ENCODE measurements at regions not wholly inside any gene's neighbourhood (a gene's known extent, or its start where the extent isn't known, plus 50 kb on each side); places are given as distances from the start of the nearest gene placed in this dataset.

DNA sequence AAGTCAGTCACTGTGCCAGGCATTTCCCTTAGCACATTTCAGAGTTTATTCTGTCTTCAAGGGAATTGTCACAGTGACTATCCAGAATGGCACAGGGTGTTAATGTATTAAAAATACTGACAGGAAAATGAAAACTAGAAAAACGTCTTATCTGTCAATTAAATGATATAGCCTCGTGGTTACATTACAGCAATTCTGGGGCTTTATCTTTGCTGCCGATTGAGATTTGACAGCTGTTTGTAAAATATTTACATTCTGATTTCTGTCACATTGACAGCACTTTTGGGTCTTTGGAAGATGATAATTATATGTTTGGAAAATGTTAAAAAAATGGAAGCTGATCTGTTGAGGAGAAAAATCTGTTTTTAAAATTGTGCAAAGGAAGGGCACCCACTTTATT, 250.0 kb downstream of the CHRM3 start:
- no peaks in the 10 kb centered on the region for H3K79me2 ChIP-seq (ENCODE audit: control insufficient read depth, insufficient read depth, low read length)
- no peaks in the 10 kb centered on the region for H3K9me1 ChIP-seq (ENCODE audit: control insufficient read depth, insufficient read depth, low read length)
- CTCF ChIA-PET (ENCODE audit: low intra/inter-chr PET ratio), result no interaction called here
- no peak overlapping the region for H3K4me3 ChIP-seq
- no peak overlapping the region for H3K9ac ChIP-seq (ENCODE audit: insufficient read depth in 1 of 2, low read depth in 2 of 2, low read length in 2 of 2)
- H3K4me1 ChIP-seq (replicated peaks in 1 of 2; ENCODE audit: control insufficient read depth in 2 of 2, insufficient read depth in 2 of 2, low read length in 2 of 2), result no peaks in the 10 kb centered on the region
- H3K27me3 ChIP-seq (ENCODE audit: control insufficient read depth in 2 of 2, insufficient read depth in 2 of 2, low read length in 2 of 2), result no peaks in the 10 kb centered on the region
- no TSS peak for BruUV-seq (replicated peaks)
- in situ Hi-C loops (cut with MboI), result no loop called here
- H3K4me2 ChIP-seq (ENCODE audit: insufficient read depth, low read length), result no peak overlapping the region
- intact Hi-C loops (cut with micrococcal nuclease), result no loop called here
- DNase-seq (ENCODE audit: extremely low read depth in 1 of 4, low spot score in 3 of 4), result no peak
- POLR2A ChIA-PET, result no interaction called here
- no peaks in the 10 kb centered on the region for H4K20me1 ChIP-seq (replicated peaks; ENCODE audit: control insufficient read depth, insufficient read depth, low read length)
- no peak overlapping the region for H2AFZ ChIP-seq (ENCODE audit: low read depth, low read length)
- no peak overlapping the region for H3K27ac ChIP-seq (ENCODE audit: extremely low read depth, low read depth, low read length)
- ATAC-seq, result no peak
- FAIRE-seq, result no peak
- H3K36me3 ChIP-seq (ENCODE audit: control insufficient read depth, insufficient read depth, low read length), result no peaks in the 10 kb centered on the region
- 0% methylated on average over 3 of the region's 3 CpGs for WGBS (ENCODE audit: insufficient coverage, low coverage, missing lambda C conversion rate)
- H3K9me3 ChIP-seq (replicated peaks; ENCODE audit: control insufficient read depth, insufficient read depth, low read depth, low read length), result 0 out of 2 replicates have a peak, but pooled peaks cover 2% of the 10 kb centered on the region
- TF ChIP-seq ZKSCAN3 (CRISPR knock-in tag; IDR thresholded peaks at IDR 0.05), result no peak
- no peak for TF ChIP-seq ZKSCAN1 (IDR thresholded peaks at IDR 0.05; ENCODE audit: low read depth, low read length)
- TF ChIP-seq, protein P1, sequence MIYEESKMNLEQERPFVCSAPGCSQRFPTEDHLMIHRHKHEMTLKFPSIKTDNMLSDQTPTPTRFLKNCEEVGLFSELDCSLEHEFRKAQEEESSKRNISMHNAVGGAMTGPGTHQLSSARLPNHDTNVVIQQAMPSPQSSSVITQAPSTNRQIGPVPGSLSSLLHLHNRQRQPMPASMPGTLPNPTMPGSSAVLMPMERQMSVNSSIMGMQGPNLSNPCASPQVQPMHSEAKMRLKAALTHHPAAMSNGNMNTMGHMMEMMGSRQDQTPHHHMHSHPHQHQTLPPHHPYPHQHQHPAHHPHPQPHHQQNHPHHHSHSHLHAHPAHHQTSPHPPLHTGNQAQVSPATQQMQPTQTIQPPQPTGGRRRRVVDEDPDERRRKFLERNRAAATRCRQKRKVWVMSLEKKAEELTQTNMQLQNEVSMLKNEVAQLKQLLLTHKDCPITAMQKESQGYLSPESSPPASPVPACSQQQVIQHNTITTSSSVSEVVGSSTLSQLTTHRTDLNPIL (CRISPR knock-in tag; IDR thresholded peaks at IDR 0.05), result no peak
- TF ChIP-seq SRF (CRISPR knock-in tag; IDR thresholded peaks at IDR 0.05), result no peak
- no peak for TF ChIP-seq ZNF77 (CRISPR knock-in tag; IDR thresholded peaks at IDR 0.05)
- TF ChIP-seq, protein P2, sequence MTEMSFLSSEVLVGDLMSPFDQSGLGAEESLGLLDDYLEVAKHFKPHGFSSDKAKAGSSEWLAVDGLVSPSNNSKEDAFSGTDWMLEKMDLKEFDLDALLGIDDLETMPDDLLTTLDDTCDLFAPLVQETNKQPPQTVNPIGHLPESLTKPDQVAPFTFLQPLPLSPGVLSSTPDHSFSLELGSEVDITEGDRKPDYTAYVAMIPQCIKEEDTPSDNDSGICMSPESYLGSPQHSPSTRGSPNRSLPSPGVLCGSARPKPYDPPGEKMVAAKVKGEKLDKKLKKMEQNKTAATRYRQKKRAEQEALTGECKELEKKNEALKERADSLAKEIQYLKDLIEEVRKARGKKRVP (CRISPR knock-in tag; IDR thresholded peaks at IDR 0.05), result no peak
- no peak for TF ChIP-seq SAP30 (IDR thresholded peaks at IDR 0.05; ENCODE audit: borderline replicate concordance, insufficient read depth, low read depth, low read length, poor library complexity, severe bottlenecking)
- TF ChIP-seq GTF2F1 (IDR thresholded peaks at IDR 0.05; ENCODE audit: low read depth, low read length), result no peak
- TF ChIP-seq, protein P3, sequence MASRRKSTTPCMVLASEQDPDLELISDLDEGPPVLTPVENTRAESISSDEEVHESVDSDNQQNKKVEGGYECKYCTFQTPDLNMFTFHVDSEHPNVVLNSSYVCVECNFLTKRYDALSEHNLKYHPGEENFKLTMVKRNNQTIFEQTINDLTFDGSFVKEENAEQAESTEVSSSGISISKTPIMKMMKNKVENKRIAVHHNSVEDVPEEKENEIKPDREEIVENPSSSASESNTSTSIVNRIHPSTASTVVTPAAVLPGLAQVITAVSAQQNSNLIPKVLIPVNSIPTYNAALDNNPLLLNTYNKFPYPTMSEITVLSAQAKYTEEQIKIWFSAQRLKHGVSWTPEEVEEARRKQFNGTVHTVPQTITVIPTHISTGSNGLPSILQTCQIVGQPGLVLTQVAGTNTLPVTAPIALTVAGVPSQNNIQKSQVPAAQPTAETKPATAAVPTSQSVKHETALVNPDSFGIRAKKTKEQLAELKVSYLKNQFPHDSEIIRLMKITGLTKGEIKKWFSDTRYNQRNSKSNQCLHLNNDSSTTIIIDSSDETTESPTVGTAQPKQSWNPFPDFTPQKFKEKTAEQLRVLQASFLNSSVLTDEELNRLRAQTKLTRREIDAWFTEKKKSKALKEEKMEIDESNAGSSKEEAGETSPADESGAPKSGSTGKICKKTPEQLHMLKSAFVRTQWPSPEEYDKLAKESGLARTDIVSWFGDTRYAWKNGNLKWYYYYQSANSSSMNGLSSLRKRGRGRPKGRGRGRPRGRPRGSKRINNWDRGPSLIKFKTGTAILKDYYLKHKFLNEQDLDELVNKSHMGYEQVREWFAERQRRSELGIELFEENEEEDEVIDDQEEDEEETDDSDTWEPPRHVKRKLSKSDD (conservative IDR thresholded peaks at IDR 0.05; ENCODE audit: low read length), result no peak
- no peak for TF ChIP-seq PATZ1 (CRISPR knock-in tag; IDR thresholded peaks at IDR 0.05; ENCODE audit: borderline replicate concordance)
- no peak for TF ChIP-seq LCOR (CRISPR knock-in tag; IDR thresholded peaks at IDR 0.05)
- TF ChIP-seq C11orf30 (IDR thresholded peaks at IDR 0.05; ENCODE audit: low read depth), result no peak
- no peak for TF ChIP-seq BRCA1 (IDR thresholded peaks at IDR 0.05)
- TF ChIP-seq BRCA1 (CRISPR knock-in tag; IDR thresholded peaks at IDR 0.05), result no peak
- TF ChIP-seq ZNF24 (IDR thresholded peaks at IDR 0.05), result no peak

All from K562 (cell line).